T-helper 1 cell treated with Interleukin-12 subunit alpha and Interleukin-12 subunit beta and Interleukin-4 antibody, amounts not matched to agents 30 μg/mL and 1 μg/mL, for 36 hours (primary cell): ENCODE measurements at regions not wholly inside any gene's neighbourhood (a gene's known extent, or its start where the extent isn't known, plus 50 kb on each side); places are given as distances from the start of the nearest gene placed in this dataset.

ENCODE experiments used
- H3K27ac Mint-ChIP-seq: one replicate; pipeline ENCODE4 v1.8.0; 2021; ENCODE audit warnings: mild to moderate bottlenecking, mixed read lengths
- H3K27me3 Mint-ChIP-seq: one replicate; pipeline ENCODE4 v1.8.0; 2021; ENCODE audit warnings: low read depth, mixed read lengths
- H3K36me3 Mint-ChIP-seq: one replicate; pipeline ENCODE4 v1.8.0; 2021; ENCODE audit warnings: low read depth, mixed read lengths
- H3K4me1 Mint-ChIP-seq: one replicate; pipeline ENCODE4 v1.8.0; 2021; ENCODE audit warnings: low read depth, mixed read lengths
- H3K4me3 Mint-ChIP-seq: one replicate; pipeline ENCODE4 v1.8.0; 2021; ENCODE audit warnings: mild to moderate bottlenecking, moderate library complexity, mixed read lengths
- H3K9me3 Mint-ChIP-seq: one replicate; pipeline ENCODE4 v1.8.0; 2021; ENCODE audit warnings: mixed read lengths

- H3K27me3 Mint-ChIP-seq: peaks cover 11% of the 10 kb centered on the region
These were observed 100.8 kb downstream of the EBNA1BP2 start for GRCh38 chr1:43071241-43071640.

GRCh38 chr1:43069461-43070050 lies 102.5 kb downstream of the EBNA1BP2 start:
- Mint-ChIP-seq H3K4me3 (no peak overlapping the region), H3K9me3 (no peaks in the 10 kb centered on the region), H3K27ac (no peak overlapping the region), H3K4me1 (peaks cover 6% of the 10 kb centered on the region), H3K27me3 (peaks cover 11% of the 10 kb centered on the region), H3K36me3 (no peaks in the 10 kb centered on the region)

More at GRCh38 chr1:43071241-43071640, 100.8 kb downstream of the EBNA1BP2 start:
- Mint-ChIP-seq H3K9me3 (no peaks in the 10 kb centered on the region), H3K4me3 (no peak overlapping the region), H3K36me3 (no peaks in the 10 kb centered on the region), H3K4me1 (peaks cover 6% of the 10 kb centered on the region), H3K27ac (no peak overlapping the region)

- Mint-ChIP-seq H3K4me3 (no peak overlapping the region), H3K27me3 (peaks cover 11% of the 10 kb centered on the region), H3K9me3 (no peaks in the 10 kb centered on the region), H3K36me3 (no peaks in the 10 kb centered on the region), H3K27ac (no peak overlapping the region), H3K4me1 (peaks cover 6% of the 10 kb centered on the region)
These were observed 103.2 kb downstream of the EBNA1BP2 start for GRCh38 chr1:43068911-43069310.

DNA sequence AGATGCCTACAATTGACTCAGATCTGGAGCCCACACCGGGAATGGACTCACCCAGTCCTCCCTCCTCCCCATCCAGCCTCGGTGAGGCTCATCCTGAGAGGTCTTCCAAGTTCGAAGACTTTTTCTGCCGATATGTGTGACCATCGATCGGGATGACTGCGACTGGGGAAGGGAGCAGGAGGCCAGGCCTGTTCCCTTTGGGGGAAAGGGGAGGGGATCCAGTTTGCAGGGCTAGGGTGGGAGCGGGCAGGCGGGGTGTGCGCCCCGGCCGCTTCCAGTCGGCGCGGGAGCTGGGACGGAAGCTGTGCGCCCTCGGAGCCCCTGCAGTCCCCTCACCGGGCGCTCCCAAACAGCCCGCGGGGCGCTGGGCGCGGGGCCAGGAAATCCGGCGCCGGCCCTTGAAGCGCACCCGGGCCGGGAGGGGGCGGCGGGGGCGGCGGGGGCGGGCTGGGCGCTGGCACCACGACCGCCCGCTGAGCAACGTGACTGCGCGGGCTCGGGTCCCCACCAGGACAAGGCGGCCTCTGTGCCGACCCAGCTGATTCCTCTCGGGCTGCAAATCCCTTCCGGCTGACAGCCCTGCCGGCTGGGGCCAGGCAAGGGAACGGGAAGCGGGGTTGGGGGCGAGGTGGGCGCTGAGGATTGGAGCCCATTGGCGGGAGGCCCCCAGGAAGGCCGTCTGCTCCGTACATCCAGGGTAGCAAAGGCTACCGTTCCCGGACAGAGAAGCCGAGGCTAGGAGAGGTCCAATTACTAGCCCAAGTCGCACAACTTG lies 103.9 kb downstream of the EBNA1BP2 start:
- no peaks in the 10 kb centered on the region for H3K36me3 Mint-ChIP-seq
- no peak overlapping the region for H3K27ac Mint-ChIP-seq
- no peaks in the 10 kb centered on the region for H3K9me3 Mint-ChIP-seq
- peaks cover 3% of the 10 kb centered on the region for H3K4me1 Mint-ChIP-seq
- H3K4me3 Mint-ChIP-seq: no peak overlapping the region
- H3K27me3 Mint-ChIP-seq: peaks cover 11% of the 10 kb centered on the region

- Mint-ChIP-seq H3K27ac (no peak overlapping the region), H3K9me3 (no peaks in the 10 kb centered on the region), H3K4me3 (peak overlapping the region; percentile 46), H3K27me3 (peaks cover 11% of the 10 kb centered on the region), H3K36me3 (no peaks in the 10 kb centered on the region), H3K4me1 (peaks cover 3% of the 10 kb centered on the region)
These were observed 104.8 kb downstream of the EBNA1BP2 start for GRCh38 chr1:43067233-43067745.

- Mint-ChIP-seq H3K4me3 (no peak overlapping the region), H3K4me1 (peaks cover 3% of the 10 kb centered on the region), H3K36me3 (no peaks in the 10 kb centered on the region), H3K27me3 (peaks cover 11% of the 10 kb centered on the region), H3K9me3 (no peaks in the 10 kb centered on the region), H3K27ac (no peak overlapping the region)
These were observed 105.5 kb downstream of the EBNA1BP2 start for GRCh38 chr1:43066578-43066977.

GRCh38 chr1:43065616-43066399 lies 106.3 kb downstream of the EBNA1BP2 start:
- Mint-ChIP-seq H3K36me3 (no peaks in the 10 kb centered on the region), H3K4me1 (peaks cover 3% of the 10 kb centered on the region), H3K9me3 (no peaks in the 10 kb centered on the region), H3K4me3 (no peak overlapping the region), H3K27ac (no peak overlapping the region), H3K27me3 (peaks cover 11% of the 10 kb centered on the region)

- peaks cover 3% of the 10 kb centered on the region for H3K4me1 Mint-ChIP-seq
- no peak overlapping the region for H3K27ac Mint-ChIP-seq
- H3K27me3 Mint-ChIP-seq: peaks cover 11% of the 10 kb centered on the region
- H3K4me3 Mint-ChIP-seq: no peak overlapping the region
- H3K36me3 Mint-ChIP-seq: no peaks in the 10 kb centered on the region
- no peaks in the 10 kb centered on the region for H3K9me3 Mint-ChIP-seq
These were observed 106.5 kb upstream of the SLC2A1 start for GRCh38 chr1:43065191-43065590.

DNA sequence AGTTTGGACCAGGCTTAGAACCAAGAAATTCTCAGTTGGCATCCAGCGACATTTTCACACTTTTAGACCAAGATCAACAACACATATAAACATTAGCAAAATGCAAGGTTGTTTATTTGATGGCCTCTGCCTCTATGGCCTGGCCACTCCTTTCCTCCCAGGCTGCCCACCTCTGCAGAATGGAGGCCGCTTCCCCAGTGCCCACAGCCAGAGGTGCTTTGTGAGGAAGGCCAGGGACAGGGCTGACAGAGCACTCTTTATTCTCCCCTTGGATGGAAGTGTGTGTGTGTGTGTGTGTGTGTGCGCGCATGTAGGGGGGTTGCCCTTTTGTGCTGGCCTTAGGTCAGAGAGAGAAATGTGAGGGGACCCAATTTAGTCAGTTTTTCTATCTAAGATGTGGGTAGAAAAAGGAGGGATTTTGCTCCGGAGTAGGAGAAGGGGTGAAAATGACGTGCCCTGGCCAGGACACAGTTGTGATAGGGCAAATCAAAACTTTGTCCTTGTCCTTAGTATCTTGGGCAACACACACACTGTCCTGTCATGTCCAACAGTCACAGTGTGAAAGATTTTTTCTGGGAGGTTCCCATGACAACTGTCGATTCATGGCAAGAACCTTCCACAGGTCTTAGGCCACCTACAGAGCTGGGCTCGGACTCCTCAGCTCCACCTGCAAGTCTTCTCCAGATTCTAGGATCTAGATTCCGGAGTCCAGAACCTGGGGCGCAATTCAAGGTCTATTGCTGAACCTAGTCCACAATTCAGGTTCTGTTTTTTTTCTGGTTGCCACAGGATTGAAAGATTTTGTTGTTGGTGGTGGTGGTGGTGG lies 104.9 kb upstream of the SLC2A1 start:
- H3K4me3 Mint-ChIP-seq: no peak overlapping the region
- H3K27ac Mint-ChIP-seq: no peak overlapping the region
- no peaks in the 10 kb centered on the region for H3K36me3 Mint-ChIP-seq

GRCh38 chr1:43062527-43063095 lies 103.9 kb upstream of the SLC2A1 start:
- Mint-ChIP-seq H3K4me1 (peaks cover 17% of the 10 kb centered on the region), H3K4me3 (no peak overlapping the region), H3K27ac (no peak overlapping the region), H3K36me3 (peaks cover 3% of the 10 kb centered on the region), H3K27me3 (peaks cover 9% of the 10 kb centered on the region), H3K9me3 (peaks cover 4% of the 10 kb centered on the region)

More for the DNA sequence above, 104.9 kb upstream of the SLC2A1 start:
- no peaks in the 10 kb centered on the region for H3K9me3 Mint-ChIP-seq
- peaks cover 11% of the 10 kb centered on the region for H3K27me3 Mint-ChIP-seq
- peaks cover 10% of the 10 kb centered on the region for H3K4me1 Mint-ChIP-seq

DNA sequence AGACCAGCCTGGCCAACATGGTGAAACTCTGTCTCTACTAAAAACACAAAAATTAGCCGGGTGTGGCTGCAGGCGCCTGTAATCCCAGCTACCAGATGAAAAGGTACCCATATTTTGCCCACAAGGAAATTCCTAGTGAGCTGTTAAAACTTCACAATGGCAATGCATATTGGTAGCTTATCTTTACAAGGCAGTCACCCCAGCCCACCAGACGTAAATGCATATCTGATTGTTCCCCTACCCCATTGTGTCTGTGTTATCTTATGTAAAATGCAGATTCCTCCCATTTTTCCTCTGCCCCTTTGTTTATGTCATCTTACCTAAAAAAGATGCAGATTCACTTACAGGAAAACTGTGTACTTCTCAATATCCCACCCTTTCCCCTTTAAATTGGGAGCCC lies 103.1 kb upstream of the SLC2A1 start:
- peaks cover 8% of the 10 kb centered on the region for H3K9me3 Mint-ChIP-seq
- H3K36me3 Mint-ChIP-seq: peaks cover 6% of the 10 kb centered on the region
- no peak overlapping the region for H3K4me3 Mint-ChIP-seq
- H3K27me3 Mint-ChIP-seq: peaks cover 4% of the 10 kb centered on the region
- H3K27ac Mint-ChIP-seq: no peak overlapping the region
- peaks cover 20% of the 10 kb centered on the region for H3K4me1 Mint-ChIP-seq

- H3K27me3 Mint-ChIP-seq: no peaks in the 10 kb centered on the region
- peaks cover 20% of the 10 kb centered on the region for H3K4me1 Mint-ChIP-seq
- H3K27ac Mint-ChIP-seq: no peak overlapping the region
- no peak overlapping the region for H3K4me3 Mint-ChIP-seq
- H3K36me3 Mint-ChIP-seq: peaks cover 6% of the 10 kb centered on the region
- H3K9me3 Mint-ChIP-seq: peaks cover 8% of the 10 kb centered on the region
These were observed 101.2 kb upstream of the SLC2A1 start for GRCh38 chr1:43059640-43060574.
